Liver (tissue), 8 donors: ENCODE measurements at regions not wholly inside any gene's neighbourhood (a gene's known extent, or its start where the extent isn't known, plus 50 kb on each side); places are given as distances from the start of the nearest gene placed in this dataset.

ENCODE experiments used
- DNase-seq: peaks from one replicate; pipeline ENCODE4 v3.0.0-alpha.2; 2017; ENCODE audit warnings: low spot score
- H3K27ac ChIP-seq, 2 donors: one replicate each; pipeline ENCODE4 v1.7.0; 2013; ENCODE audit warnings: inconsistent platforms in 2 of 2, low read length in 2 of 2, control low read depth in 1 of 2, low read depth in 1 of 2, mild to moderate bottlenecking in 1 of 2
- H3K27me3 ChIP-seq, 4 donors: one replicate each; pipeline versions ENCODE4 v1.6.1 to v1.7.0; 2013; ENCODE audit warnings: low read length in 3 of 4, inconsistent platforms in 1 of 4, mild to moderate bottlenecking in 1 of 4, moderate library complexity in 1 of 4; ENCODE audit not compliant: control insufficient read depth in 4 of 4, insufficient read depth in 4 of 4
- H3K36me3 ChIP-seq, 4 donors: one replicate each; pipeline versions ENCODE4 v1.6.1 to v1.7.0; 2013; ENCODE audit warnings: low read length in 3 of 4, mild to moderate bottlenecking in 3 of 4, low read depth in 1 of 4, moderate library complexity in 1 of 4; ENCODE audit not compliant: control insufficient read depth in 4 of 4, insufficient read depth in 3 of 4
- H3K4me1 ChIP-seq, 4 donors: one replicate each; pipeline versions ENCODE4 v1.6.1 to v1.7.0; 2013; ENCODE audit warnings: low read length in 3 of 4, mild to moderate bottlenecking in 3 of 4, moderate library complexity in 1 of 4; ENCODE audit not compliant: control insufficient read depth in 4 of 4, insufficient read depth in 4 of 4
- H3K4me3 ChIP-seq, 3 donors: one replicate each; pipeline versions ENCODE4 v1.6.1 to v1.7.0; 2013; ENCODE audit warnings: low read length in 3 of 3, control low read depth in 1 of 3, low read depth in 1 of 3, mild to moderate bottlenecking in 1 of 3
- H3K9ac ChIP-seq, 2 donors: one replicate each; pipeline ENCODE4 v1.7.0; 2013; ENCODE audit warnings: low read length in 2 of 2, mild to moderate bottlenecking in 2 of 2, moderate library complexity in 2 of 2, control low read depth in 1 of 2, low read depth in 1 of 2
- H3K9me3 ChIP-seq, 4 donors: one replicate each; pipeline versions ENCODE4 v1.6.1 to v1.7.0; 2013; ENCODE audit warnings: low read length in 3 of 4; ENCODE audit not compliant: control insufficient read depth in 4 of 4
- EGR1 ChIP-seq, 2 donors: IDR thresholded peaks; 2 replicates each; pipeline ENCODE4 v1.6.1; 2016 to 2018; ENCODE audit warnings: antibody characterized with exemption in 2 of 2, low read depth in 2 of 2
- FOXA1 ChIP-seq: IDR thresholded peaks from 2 replicates; pipeline ENCODE4 v1.6.1; 2016; ENCODE audit warnings: antibody characterized with exemption
- FOXA2 ChIP-seq: IDR thresholded peaks from 2 replicates; pipeline ENCODE4 v1.6.1; 2016; ENCODE audit warnings: antibody characterized with exemption
- GABPA ChIP-seq, 2 donors: IDR thresholded peaks in 1 of 2; conservative IDR thresholded peaks in 1 of 2; 2 replicates each; pipeline ENCODE4 v1.6.1; 2016; ENCODE audit warnings: antibody characterized with exemption in 2 of 2, mild to moderate bottlenecking in 1 of 2, moderate library complexity in 1 of 2
- HNF4A ChIP-seq, 2 donors: conservative IDR thresholded peaks; 2 replicates each; pipeline ENCODE4 v1.6.1; 2016; ENCODE audit warnings: antibody characterized with exemption in 2 of 2, mild to moderate bottlenecking in 2 of 2
- HNF4G ChIP-seq: IDR thresholded peaks from 2 replicates; pipeline ENCODE4 v1.6.1; 2016; ENCODE audit warnings: antibody characterized with exemption
- JUND ChIP-seq, 2 donors: IDR thresholded peaks; 2 replicates each; pipeline ENCODE4 v1.6.1; 2016; ENCODE audit warnings: antibody characterized with exemption in 2 of 2
- NR2F2 ChIP-seq: IDR thresholded peaks from 2 replicates; pipeline ENCODE4 v1.6.1; 2016; ENCODE audit warnings: antibody characterized with exemption
- RAD21 ChIP-seq, 2 donors: IDR thresholded peaks; 2 replicates each; pipeline ENCODE4 v1.6.1; 2016; ENCODE audit warnings: antibody characterized with exemption in 2 of 2, mild to moderate bottlenecking in 2 of 2
- TAF1 ChIP-seq: conservative IDR thresholded peaks from 2 replicates; pipeline ENCODE4 v1.6.1; 2016; ENCODE audit warnings: antibody characterized with exemption, mild to moderate bottlenecking
- YY1 ChIP-seq: IDR thresholded peaks from 2 replicates; pipeline ENCODE4 v1.6.1; 2016; ENCODE audit warnings: antibody characterized with exemption, mild to moderate bottlenecking
- WGBS: extraction: QIAGEN DNeasy Blood & Tissue Kit; methylation state at CpG from one replicate; pipeline ENCODE4 v1.1.7; 2013; 5-methylcytosine and 5-hydroxymethylcytosine counted together
- TF ChIP-seq, protein P1 (sequence below): fragments of 150-350 bp; IDR thresholded peaks from 2 replicates; pipeline ENCODE4 v1.5.1; 2017; ENCODE audit warnings: improper control_type of control experiment, low read depth, low read length; ENCODE audit not compliant: missing input control
- TF ChIP-seq, protein P2 (sequence below): IDR thresholded peaks from 2 replicates; pipeline ENCODE4 v1.6.1; 2016; ENCODE audit warnings: antibody characterized with exemption, mild to moderate bottlenecking
- TF ChIP-seq, protein P3 (sequence below): IDR thresholded peaks from 2 replicates; pipeline ENCODE4 v1.6.1; 2016; ENCODE audit warnings: antibody characterized with exemption
- TF ChIP-seq, protein P4 (sequence below): IDR thresholded peaks from 2 replicates; pipeline ENCODE4 v1.6.1; 2016; ENCODE audit warnings: antibody characterized with exemption
- TF ChIP-seq, protein P5 (sequence below): IDR thresholded peaks from 2 replicates; pipeline ENCODE4 v1.6.1; 2016; ENCODE audit warnings: antibody characterized with exemption
- donor health status: healthy.
- donor health status: healthy.
- donor health status: healthy.
- donor health status: healthy.
- donor health status: healthy.

DNA sequence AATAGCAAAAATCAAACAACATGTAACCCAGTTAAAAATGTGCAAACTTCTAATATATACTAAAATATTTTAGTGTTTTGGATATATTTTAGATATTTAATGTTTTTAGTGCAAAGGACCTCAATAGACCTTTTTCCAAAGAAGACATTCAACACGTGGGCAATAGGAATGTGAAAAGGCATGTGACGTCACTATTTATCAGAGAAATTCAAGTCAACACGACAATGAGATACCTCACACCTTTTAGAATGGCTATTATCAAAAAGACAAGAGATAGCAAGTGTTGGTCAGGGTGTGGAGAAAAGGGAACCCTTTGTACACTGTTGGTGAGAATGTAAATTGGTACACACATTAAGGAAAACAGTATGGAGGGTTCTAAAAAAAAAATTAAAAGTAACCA lies 115.6 kb upstream of the FAM47B start:
- Histone ChIP-seq H3K4me3 (no peak overlapping the region), H3K27me3 (no peaks in the 10 kb centered on the region), H3K9ac (no peak overlapping the region), H3K4me1 (no peaks in the 10 kb centered on the region), H3K9me3 (no peaks in the 10 kb centered on the region), H3K27ac (no peak overlapping the region), H3K36me3 (no peaks in the 10 kb centered on the region)
- no peak for TF ChIP-seq EGR1 (IDR thresholded peaks at IDR 0.05; ENCODE audit: low read depth in 2 of 2)
- TF ChIP-seq, protein P1, sequence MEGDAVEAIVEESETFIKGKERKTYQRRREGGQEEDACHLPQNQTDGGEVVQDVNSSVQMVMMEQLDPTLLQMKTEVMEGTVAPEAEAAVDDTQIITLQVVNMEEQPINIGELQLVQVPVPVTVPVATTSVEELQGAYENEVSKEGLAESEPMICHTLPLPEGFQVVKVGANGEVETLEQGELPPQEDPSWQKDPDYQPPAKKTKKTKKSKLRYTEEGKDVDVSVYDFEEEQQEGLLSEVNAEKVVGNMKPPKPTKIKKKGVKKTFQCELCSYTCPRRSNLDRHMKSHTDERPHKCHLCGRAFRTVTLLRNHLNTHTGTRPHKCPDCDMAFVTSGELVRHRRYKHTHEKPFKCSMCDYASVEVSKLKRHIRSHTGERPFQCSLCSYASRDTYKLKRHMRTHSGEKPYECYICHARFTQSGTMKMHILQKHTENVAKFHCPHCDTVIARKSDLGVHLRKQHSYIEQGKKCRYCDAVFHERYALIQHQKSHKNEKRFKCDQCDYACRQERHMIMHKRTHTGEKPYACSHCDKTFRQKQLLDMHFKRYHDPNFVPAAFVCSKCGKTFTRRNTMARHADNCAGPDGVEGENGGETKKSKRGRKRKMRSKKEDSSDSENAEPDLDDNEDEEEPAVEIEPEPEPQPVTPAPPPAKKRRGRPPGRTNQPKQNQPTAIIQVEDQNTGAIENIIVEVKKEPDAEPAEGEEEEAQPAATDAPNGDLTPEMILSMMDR, result no peak
- no peak for TF ChIP-seq HNF4G
- no peak for TF ChIP-seq NR2F2
- TF ChIP-seq RAD21 (IDR thresholded peaks at IDR 0.05), result no peak
- no peak for TF ChIP-seq TAF1
- TF ChIP-seq JUND (IDR thresholded peaks at IDR 0.05), result no peak
- TF ChIP-seq GABPA (IDR thresholded peaks at IDR 0.05 in 1 of 2, conservative IDR thresholded peaks at IDR 0.05 in 1 of 2), result no peak
- TF ChIP-seq FOXA2, result no peak
- TF ChIP-seq, protein P2, sequence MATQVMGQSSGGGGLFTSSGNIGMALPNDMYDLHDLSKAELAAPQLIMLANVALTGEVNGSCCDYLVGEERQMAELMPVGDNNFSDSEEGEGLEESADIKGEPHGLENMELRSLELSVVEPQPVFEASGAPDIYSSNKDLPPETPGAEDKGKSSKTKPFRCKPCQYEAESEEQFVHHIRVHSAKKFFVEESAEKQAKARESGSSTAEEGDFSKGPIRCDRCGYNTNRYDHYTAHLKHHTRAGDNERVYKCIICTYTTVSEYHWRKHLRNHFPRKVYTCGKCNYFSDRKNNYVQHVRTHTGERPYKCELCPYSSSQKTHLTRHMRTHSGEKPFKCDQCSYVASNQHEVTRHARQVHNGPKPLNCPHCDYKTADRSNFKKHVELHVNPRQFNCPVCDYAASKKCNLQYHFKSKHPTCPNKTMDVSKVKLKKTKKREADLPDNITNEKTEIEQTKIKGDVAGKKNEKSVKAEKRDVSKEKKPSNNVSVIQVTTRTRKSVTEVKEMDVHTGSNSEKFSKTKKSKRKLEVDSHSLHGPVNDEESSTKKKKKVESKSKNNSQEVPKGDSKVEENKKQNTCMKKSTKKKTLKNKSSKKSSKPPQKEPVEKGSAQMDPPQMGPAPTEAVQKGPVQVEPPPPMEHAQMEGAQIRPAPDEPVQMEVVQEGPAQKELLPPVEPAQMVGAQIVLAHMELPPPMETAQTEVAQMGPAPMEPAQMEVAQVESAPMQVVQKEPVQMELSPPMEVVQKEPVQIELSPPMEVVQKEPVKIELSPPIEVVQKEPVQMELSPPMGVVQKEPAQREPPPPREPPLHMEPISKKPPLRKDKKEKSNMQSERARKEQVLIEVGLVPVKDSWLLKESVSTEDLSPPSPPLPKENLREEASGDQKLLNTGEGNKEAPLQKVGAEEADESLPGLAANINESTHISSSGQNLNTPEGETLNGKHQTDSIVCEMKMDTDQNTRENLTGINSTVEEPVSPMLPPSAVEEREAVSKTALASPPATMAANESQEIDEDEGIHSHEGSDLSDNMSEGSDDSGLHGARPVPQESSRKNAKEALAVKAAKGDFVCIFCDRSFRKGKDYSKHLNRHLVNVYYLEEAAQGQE, result no peak
- TF ChIP-seq, protein P3, sequence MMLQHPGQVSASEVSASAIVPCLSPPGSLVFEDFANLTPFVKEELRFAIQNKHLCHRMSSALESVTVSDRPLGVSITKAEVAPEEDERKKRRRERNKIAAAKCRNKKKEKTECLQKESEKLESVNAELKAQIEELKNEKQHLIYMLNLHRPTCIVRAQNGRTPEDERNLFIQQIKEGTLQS, result no peak
- TF ChIP-seq, protein P4, sequence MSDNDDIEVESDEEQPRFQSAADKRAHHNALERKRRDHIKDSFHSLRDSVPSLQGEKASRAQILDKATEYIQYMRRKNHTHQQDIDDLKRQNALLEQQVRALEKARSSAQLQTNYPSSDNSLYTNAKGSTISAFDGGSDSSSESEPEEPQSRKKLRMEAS, result no peak
- TF ChIP-seq HNF4A (conservative IDR thresholded peaks at IDR 0.05), result no peak
- 26% methylated on average over 3 of the region's 3 CpGs for WGBS
- no peak for DNase-seq

DNA sequence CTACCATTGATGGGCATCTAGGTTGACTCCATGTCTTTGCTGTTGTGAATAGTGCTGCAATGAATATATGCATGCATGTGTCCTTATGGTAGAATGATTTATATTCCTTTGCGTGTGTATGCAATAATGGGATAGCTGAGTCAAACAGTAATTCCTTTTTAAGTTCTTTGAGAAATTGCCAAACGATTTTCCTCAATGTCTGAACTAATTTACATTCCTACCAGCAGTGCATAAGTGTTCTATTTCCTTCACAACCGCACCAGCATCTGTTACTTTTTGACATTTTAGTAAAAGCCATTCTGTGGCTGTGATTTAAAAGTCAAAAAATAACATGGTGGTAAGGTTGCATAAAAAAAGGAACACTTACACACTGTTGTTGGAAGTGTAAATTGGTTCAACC lies 103.1 kb upstream of the FAM47B start:
- no peak for DNase-seq
- H3K4me3 ChIP-seq, result no peak overlapping the region
- WGBS, result 68% methylated on average over 3 of the region's 3 CpGs
- no peak for TF ChIP-seq YY1
- no peak for TF ChIP-seq RAD21 (IDR thresholded peaks at IDR 0.05)
- no peak for TF ChIP-seq TAF1
- TF ChIP-seq EGR1 (IDR thresholded peaks at IDR 0.05; ENCODE audit: low read depth in 2 of 2), result no peak
- TF ChIP-seq GABPA (IDR thresholded peaks at IDR 0.05 in 1 of 2, conservative IDR thresholded peaks at IDR 0.05 in 1 of 2), result no peak
- no peak for TF ChIP-seq HNF4A (conservative IDR thresholded peaks at IDR 0.05)
- TF ChIP-seq, protein P3, result no peak
- TF ChIP-seq, protein P1, result no peak
- TF ChIP-seq HNF4G, result no peak
- TF ChIP-seq FOXA2, result no peak
- TF ChIP-seq, protein P5, sequence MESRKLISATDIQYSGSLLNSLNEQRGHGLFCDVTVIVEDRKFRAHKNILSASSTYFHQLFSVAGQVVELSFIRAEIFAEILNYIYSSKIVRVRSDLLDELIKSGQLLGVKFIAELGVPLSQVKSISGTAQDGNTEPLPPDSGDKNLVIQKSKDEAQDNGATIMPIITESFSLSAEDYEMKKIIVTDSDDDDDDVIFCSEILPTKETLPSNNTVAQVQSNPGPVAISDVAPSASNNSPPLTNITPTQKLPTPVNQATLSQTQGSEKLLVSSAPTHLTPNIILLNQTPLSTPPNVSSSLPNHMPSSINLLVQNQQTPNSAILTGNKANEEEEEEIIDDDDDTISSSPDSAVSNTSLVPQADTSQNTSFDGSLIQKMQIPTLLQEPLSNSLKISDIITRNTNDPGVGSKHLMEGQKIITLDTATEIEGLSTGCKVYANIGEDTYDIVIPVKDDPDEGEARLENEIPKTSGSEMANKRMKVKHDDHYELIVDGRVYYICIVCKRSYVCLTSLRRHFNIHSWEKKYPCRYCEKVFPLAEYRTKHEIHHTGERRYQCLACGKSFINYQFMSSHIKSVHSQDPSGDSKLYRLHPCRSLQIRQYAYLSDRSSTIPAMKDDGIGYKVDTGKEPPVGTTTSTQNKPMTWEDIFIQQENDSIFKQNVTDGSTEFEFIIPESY, result no peak
- TF ChIP-seq FOXA1, result no peak
- TF ChIP-seq, protein P4, result no peak
- no peak for TF ChIP-seq NR2F2
- no peak for TF ChIP-seq JUND (IDR thresholded peaks at IDR 0.05)
- TF ChIP-seq, protein P2, result no peak

More for the DNA sequence above, 103.1 kb upstream of the FAM47B start:
- Histone ChIP-seq H3K27me3 (no peaks in the 10 kb centered on the region), H3K9ac (no peak overlapping the region), H3K36me3 (no peaks in the 10 kb centered on the region), H3K9me3 (peaks cover 0 to 2% (median 0%) of the 10 kb centered on the region in 4 donors), H3K27ac (no peak overlapping the region), H3K4me1 (no peaks in the 10 kb centered on the region)
